ENCODE measurements at regions not wholly inside any gene's neighbourhood (a gene's known extent, or its start where the extent isn't known, plus 50 kb on each side); places are given as distances from the start of the nearest gene placed in this dataset.

GRCh38 chr18:24850532-24850931 is 390.1 kb downstream of the HRH4 start:
- TF ChIP-seq PBX3 (IDR thresholded peaks at IDR 0.05) (no peak), FOSB (CRISPR knock-in tag; IDR thresholded peaks at IDR 0.05) (no peak)

GRCh38 chr18:24853076-24853475 is 392.6 kb downstream of the HRH4 start:
- Histone ChIP-seq H3K27ac (no peak overlapping the region), H3K9me3 (no peaks in the 10 kb centered on the region), H3K4me2 (no peak overlapping the region), H3K4me3 (no peak overlapping the region), H3K4me1 (no peaks in the 10 kb centered on the region)
- 17% methylated on average over 1 of the region's 4 CpGs for WGBS (ENCODE audit: missing lambda C conversion rate)
- FAIRE-seq, result no peak
- no peak for ATAC-seq
- CTCF ChIA-PET, result no interaction called here
- no peak for DNase-seq (ENCODE audit: low read depth in 1 of 2, low spot score in 1 of 2)
- POLR2A ChIA-PET, result no interaction called here
- TF ChIP-seq CBX2 (IDR thresholded peaks at IDR 0.05; ENCODE audit: borderline replicate concordance, low read depth) (no peak), MYC (IDR thresholded peaks at IDR 0.05; ENCODE audit: borderline replicate concordance, low read length) (no peak), HOXB5 (CRISPR knock-in tag; IDR thresholded peaks at IDR 0.05) (no peak), CTCF (IDR thresholded peaks at IDR 0.05) (no peak), POLR2AphosphoS2 (conservative IDR thresholded peaks at IDR 0.05; ENCODE audit: low read length) (no peak), BHLHE40 (IDR thresholded peaks at IDR 0.05; ENCODE audit: low read depth, low read length) (no peak), ZFP36 (IDR thresholded peaks at IDR 0.05; ENCODE audit: borderline replicate concordance, partially characterized antibody) (no peak), MAZ (IDR thresholded peaks at IDR 0.05; ENCODE audit: borderline replicate concordance, low read depth, low read length) (no peak), CBX8 (IDR thresholded peaks at IDR 0.05) (no peak), GATA3 (IDR thresholded peaks at IDR 0.05; ENCODE audit: borderline replicate concordance) (no peak), POLR2A (IDR thresholded peaks at IDR 0.05; ENCODE audit: low read length) (no peak), RCOR1 (IDR thresholded peaks at IDR 0.05; ENCODE audit: low read depth, low read length) (no peak), NPAS2 (CRISPR knock-in tag; IDR thresholded peaks at IDR 0.05; ENCODE audit: borderline replicate concordance) (no peak), ELK1 (IDR thresholded peaks at IDR 0.05; ENCODE audit: low read depth, low read length) (no peak), HMGXB4 (CRISPR knock-in tag; IDR thresholded peaks at IDR 0.05; ENCODE audit: borderline replicate concordance) (no peak), JUN (IDR thresholded peaks at IDR 0.05) (no peak), FOXS1 (CRISPR knock-in tag; IDR thresholded peaks at IDR 0.05) (no peak)

More at GRCh38 chr18:24850532-24850931, 390.1 kb downstream of the HRH4 start:
- Histone ChIP-seq H3K4me1 (no peaks in the 10 kb centered on the region), H3K9me3 (no peaks in the 10 kb centered on the region), H3K4me3 (no peak overlapping the region), H3K27ac (no peak overlapping the region), H3K4me2 (no peak overlapping the region)
- POLR2A ChIA-PET, result no interaction called here
- no peak for DNase-seq (ENCODE audit: low read depth in 1 of 2, low spot score in 1 of 2)
- CTCF ChIA-PET, result no interaction called here
- no peak for FAIRE-seq
- no peak for ATAC-seq
- 1% methylated on average over 7 of the region's 7 CpGs for WGBS (ENCODE audit: missing lambda C conversion rate)

All from A549 (cell line).